NCI-H2107 (cell line): ENCODE measurements at regions not wholly inside any gene's neighbourhood (a gene's known extent, or its start where the extent isn't known, plus 50 kb on each side); places are given as distances from the start of the nearest gene placed in this dataset.
"Not testable (repeated sequence)": the region's sequence is repeated elsewhere in the genome, so short reads cannot be mapped to it uniquely, and the experiment has no call there.

Source experiments
- DNase-seq: peaks from one replicate; lab custom pipeline; 2025; lab: John Stamatoyannopoulos, UW

GRCh38 chr4:20196476-20196875 is 55.2 kb upstream of the SLIT2 start:
- DNase-seq, result no peak

GRCh38 chr4:20195071-20195885 is 56.4 kb upstream of the SLIT2 start:
- no peak for DNase-seq

DNA sequence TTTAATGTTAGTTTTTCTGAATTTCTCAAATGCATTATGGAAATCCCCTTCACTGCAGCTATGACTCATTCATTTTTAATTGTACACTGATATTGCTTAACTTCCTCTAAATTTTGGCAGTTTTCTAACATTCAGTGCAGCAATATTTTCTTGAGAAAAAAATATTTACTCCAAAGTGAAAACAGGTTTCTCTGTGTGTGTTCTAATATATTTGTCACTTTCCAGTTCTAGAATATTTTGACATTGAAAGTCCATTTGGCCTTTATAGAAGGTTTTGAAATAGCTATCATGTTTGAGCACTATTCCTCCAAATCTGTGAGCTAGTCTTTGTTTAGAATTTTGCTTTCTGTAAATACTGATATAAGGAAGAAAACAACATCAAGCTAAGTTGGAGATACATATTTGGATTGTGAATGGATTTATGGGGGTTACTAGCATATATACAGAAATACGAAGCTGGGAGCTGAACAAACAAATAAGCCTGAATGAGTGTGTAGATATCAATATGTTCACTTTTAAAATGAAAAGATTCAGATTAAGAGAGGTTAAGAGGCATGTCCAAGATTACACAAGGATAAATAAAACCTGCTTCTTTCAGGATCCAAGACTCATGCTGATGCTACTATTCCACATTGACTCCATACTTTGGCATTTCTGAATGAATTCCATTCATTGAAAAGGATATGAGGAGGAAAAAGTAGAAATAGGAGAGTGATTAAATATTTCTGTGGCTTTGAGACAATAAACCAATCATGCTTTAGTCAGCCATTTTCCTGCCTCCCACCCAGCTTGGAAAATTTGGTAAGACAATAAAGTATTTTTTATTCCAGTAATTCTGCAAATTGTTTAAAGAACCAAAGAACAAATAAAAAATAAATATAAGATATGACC is 57.3 kb upstream of the SLIT2 start:
- no peak for DNase-seq

- DNase-seq, result no peak
Measured at GRCh38 chr4:20193141-20193936, 58.4 kb upstream of the SLIT2 start.

DNA sequence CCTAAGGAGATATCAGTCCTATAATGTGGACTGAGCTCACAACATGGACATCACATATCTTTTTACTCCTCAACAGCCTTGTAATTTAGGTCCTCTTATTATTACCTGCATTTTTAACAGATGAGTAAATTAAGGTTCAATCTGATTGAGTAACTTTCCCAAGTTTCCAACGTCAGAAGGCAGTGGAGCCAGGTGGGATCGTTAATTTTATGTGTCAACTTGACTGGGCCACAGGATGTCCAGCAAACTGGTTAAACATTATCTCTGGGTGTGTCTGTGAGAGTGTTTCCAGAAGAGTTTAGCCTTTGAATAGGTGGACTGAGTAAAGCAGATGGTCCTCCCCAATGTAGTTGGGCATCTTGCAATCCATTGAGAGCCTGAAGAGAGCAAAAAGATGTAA is 59.0 kb upstream of the SLIT2 start:
- no peak for DNase-seq

DNA sequence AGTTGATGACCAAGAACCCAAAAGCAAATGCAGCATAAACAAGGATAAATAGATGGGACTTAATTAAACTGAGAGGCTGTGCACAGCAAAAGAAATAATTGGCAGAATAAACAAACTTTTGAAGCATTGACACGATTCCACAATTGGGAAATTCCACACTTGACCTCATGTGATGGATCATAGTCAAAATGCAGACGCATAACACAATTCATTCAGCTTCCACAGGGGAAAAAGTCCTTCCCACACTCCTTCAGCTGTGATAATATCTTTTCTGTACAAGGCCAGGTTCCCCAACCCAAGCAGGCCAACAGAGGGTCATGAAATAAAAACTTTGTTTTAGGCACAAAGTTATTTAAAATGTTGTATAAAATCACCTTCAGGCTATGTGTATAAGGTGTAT is 66.6 kb upstream of the SLIT2 start:
- no peak for DNase-seq

DNA sequence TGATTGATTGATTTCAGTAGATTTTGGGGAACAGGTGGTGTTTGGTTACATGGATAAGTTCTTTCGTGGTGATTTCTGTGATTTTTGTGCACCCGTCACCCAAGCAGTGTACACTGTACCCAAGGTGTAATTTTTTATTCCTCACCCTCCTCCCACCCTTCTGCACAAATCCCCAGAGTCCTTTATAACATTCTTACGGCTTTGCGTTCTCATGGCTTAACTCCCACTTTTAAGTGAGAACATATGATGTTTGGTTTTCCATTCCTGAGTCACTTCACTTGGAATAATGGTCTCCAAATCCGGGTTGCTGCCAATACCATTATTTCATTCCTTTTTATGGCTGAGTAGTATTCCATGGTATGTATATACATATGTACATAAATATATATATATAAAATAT is 68.6 kb upstream of the SLIT2 start:
- not testable (repeated sequence) for DNase-seq

DNA sequence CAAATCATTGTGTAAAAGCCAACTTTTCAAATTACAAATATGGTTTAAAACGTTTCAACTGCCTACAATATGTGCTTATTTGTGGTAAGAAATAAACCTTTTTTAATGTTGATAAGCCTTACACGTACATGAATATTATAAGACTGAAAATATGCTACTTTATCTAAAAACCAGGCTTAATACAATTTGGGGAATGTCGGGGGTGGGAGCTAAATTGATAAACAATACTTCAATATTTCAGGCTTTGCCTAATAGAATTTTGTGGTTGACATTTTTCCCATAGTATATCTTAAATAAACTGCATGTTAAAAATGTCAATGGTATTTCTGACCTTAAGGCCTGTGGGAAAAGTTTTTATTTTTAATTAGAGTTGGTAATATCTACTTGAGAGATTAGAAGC is 69.8 kb upstream of the SLIT2 start:
- DNase-seq, result no peak

- DNase-seq, result no peak
Measured at GRCh38 chr4:20180509-20180908, 71.2 kb upstream of the SLIT2 start.

GRCh38 chr4:20178902-20179576 is 72.7 kb upstream of the SLIT2 start:
- no peak for DNase-seq

GRCh38 chr4:20176881-20177280 is 74.8 kb upstream of the SLIT2 start:
- no peak for DNase-seq

DNA sequence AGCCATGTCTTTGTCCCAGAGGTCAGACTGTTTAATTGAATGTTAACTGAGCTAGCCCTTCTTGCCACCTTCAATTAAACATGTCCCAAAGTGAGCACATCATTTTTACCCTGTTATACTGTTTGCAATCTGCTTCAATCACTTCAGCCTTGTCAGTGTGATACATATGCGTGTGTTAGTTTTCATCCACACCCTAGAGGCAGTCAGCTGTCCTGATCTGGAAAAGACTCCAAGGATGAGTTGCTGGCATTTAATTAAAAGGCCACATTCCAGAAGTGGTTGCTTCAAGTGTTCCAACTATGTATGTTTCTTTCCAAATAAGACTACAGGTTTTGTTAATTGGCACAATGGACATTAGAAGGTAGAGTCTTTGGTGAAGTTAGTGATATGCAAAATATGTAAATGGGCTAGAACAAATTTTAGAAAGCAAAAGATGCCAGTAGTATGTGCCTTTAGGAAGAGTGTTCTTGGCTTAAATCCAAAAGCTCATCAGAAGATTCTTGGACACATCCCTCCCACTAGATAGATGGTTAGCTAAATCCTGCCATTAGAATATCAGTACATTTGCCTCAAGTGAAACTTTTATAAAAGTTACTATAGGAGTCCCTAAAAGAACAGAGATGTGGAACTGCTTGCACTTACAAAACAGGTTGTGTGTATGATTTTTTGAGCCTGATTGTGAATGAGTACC is 79.5 kb upstream of the SLIT2 start:
- no peak for DNase-seq

GRCh38 chr4:20166544-20166943 is 85.2 kb upstream of the SLIT2 start:
- DNase-seq, result no peak

GRCh38 chr4:20159516-20159915 is 92.2 kb upstream of the SLIT2 start:
- no peak for DNase-seq

- DNase-seq, result no peak
Measured at GRCh38 chr4:20158195-20158594, 93.5 kb upstream of the SLIT2 start.

- DNase-seq, result no peak
Measured at GRCh38 chr4:20151436-20151835, 100.3 kb upstream of the SLIT2 start.

- DNase-seq, result not testable (repeated sequence)
Measured at GRCh38 chr4:20149143-20149542, 102.6 kb upstream of the SLIT2 start.

DNA sequence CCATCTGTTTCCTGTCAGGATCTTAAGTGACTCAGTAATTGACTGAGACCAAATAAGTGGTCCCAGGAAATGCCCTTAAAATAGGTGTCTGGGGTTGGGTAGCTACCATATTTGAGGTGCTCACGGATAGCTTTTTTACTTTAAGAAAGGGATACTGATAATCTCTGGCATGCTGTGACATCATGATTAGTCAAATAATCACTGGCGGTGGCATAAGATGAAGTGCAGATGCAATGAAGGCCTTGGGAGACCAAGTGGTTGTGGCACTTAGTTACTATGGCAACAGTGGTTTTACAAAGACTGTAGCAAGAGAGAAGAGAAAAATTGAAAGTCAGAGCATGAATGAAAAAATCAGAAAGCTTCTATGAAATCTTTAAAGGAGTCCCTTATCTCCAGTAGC is 114.5 kb upstream of the SLIT2 start:
- no peak for DNase-seq

DNA sequence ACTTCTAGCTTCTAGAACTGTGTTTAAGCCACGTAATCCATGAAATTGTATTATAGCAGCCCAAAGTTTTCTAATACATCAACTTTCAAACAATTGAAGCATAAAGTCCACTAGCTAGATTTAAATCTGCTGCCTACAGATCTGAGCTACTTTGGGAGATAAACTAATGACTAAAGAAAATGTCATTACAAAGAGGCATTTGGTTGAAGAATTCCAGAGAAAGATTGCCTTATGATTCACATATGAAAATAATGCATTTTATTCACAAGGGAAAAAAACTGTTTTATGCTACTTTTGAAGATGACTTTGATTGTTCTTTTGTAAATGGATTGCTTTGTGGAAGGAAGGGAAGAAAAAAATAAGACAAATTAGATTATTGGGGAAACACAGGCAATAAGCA is 124.1 kb upstream of the SLIT2 start:
- no peak for DNase-seq

DNA sequence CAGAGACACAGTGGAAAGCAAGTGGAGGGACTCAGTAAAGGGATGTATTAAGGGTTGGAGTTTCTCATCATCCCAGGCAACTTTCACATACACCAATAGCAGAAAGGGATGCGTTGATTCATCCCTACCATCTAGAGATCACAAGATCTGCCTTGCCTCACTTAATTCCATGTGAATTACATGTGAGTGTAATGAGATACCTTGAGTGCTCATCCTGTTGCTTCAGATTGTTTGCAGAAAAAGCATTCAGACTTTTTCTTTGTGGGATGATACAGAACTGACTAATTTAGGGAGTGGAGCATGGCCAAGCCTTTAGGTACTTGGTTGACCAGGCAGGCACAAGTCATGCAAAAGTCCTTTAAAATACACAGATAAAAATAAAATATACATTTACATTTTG is 124.8 kb upstream of the SLIT2 start:
- no peak for DNase-seq

- DNase-seq, result no peak
Measured at GRCh38 chr4:20124317-20125026, 127.2 kb upstream of the SLIT2 start.
